Aorta (tissue), 5 donors: ENCODE measurements at regions not wholly inside any gene's neighbourhood (a gene's known extent, or its start where the extent isn't known, plus 50 kb on each side); places are given as distances from the start of the nearest gene placed in this dataset.

Experiments
- ATAC-seq: fragments of 200-7000 bp; cut with Tn5 transposase; one replicate; pipeline ENCODE4 v1.9.1; 2022; ENCODE audit warnings: moderate library complexity; ENCODE audit not compliant: low FRiP score
- DNase-seq, 2 donors: peaks; one replicate each; pipeline ENCODE4 v3.0.0-alpha.2; 2020
- H3K27ac ChIP-seq, 2 donors: one replicate each; pipeline ENCODE4 v1.5.1; 2013; ENCODE audit warnings: low read length in 2 of 2, mild to moderate bottlenecking in 2 of 2, moderate library complexity in 2 of 2, control low read depth in 1 of 2, inconsistent platforms in 1 of 2, low read depth in 1 of 2
- H3K27me3 ChIP-seq, 2 donors: one replicate each; pipeline ENCODE4 v1.6.1; 2013; ENCODE audit warnings: control low read depth in 1 of 2, low read length in 1 of 2, mild to moderate bottlenecking in 1 of 2, moderate library complexity in 1 of 2; ENCODE audit not compliant: insufficient read depth in 2 of 2, control insufficient read depth in 1 of 2
- H3K36me3 ChIP-seq, 2 donors: one replicate each; pipeline ENCODE4 v1.6.1; 2013; ENCODE audit warnings: control low read depth in 1 of 2, low read length in 1 of 2, mild to moderate bottlenecking in 1 of 2; ENCODE audit not compliant: insufficient read depth in 2 of 2, control insufficient read depth in 1 of 2
- H3K4me1 ChIP-seq, 2 donors: one replicate each; pipeline ENCODE4 v1.6.1; 2013; ENCODE audit warnings: low read length in 2 of 2, control low read depth in 1 of 2, mild to moderate bottlenecking in 1 of 2, moderate library complexity in 1 of 2; ENCODE audit not compliant: insufficient read depth in 2 of 2, control insufficient read depth in 1 of 2
- H3K4me3 ChIP-seq, 2 donors: one replicate each; pipeline ENCODE4 v1.5.1; 2013; ENCODE audit warnings: low read length in 2 of 2, control low read depth in 1 of 2, mild to moderate bottlenecking in 1 of 2
- H3K9me3 ChIP-seq: one replicate; pipeline ENCODE4 v1.6.1; 2013; ENCODE audit warnings: mild to moderate bottlenecking, low read length; ENCODE audit not compliant: control insufficient read depth
- WGBS, 2 donors: extraction: QIAGEN DNeasy Blood & Tissue Kit; methylation state at CpG; one replicate each; pipeline ENCODE4 v1.1.7; 2013; 5-methylcytosine and 5-hydroxymethylcytosine counted together
- intact Hi-C, 2 donors: fragments of 100-400 bp; cut with DNase I; formaldehyde crosslinking; loops; one replicate each; pipeline versions ENCODE4 v1.14.2 to v1.15.0; 2022
- donor health status: healthy with polysubstance abuse.
- donor health status: Bipolar disorder and iron deficiency.
- donor health status: DM: no; HTN: no; CAD: no.
- donor health status: DM: no; HTN: no; CAD: no.
- donor health status: DM: yes; HTN: yes; CAD: no.

DNA sequence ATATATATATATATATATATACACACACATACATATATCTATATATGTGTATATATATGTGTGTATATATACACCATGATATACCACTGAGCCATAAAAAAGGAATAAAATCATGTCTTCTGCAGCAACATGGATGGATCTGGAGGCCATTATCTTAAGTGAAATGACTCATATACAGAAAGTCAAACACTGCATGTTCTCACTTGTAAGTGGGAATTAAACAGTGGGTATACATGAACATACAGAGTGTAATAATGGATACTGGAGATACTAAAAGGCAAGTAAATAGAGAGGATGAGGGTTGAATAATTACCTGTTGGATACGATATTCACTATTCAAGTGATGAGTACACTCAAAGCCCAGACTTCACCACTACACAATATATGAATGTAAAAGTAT is 332.6 kb downstream of the SLITRK1 start:
- no peak for DNase-seq
- 95 to 100% methylated on average over 1 of the region's 1 CpG for WGBS, 2 donors
- intact Hi-C loops: no loop called here
- Histone ChIP-seq H3K27me3 (no peaks in the 10 kb centered on the region), H3K27ac (no peak overlapping the region), H3K4me3 (no peak overlapping the region), H3K36me3 (no peaks in the 10 kb centered on the region), H3K9me3 (no peaks in the 10 kb centered on the region), H3K4me1 (no peaks in the 10 kb centered on the region)
- no peak for ATAC-seq

DNA sequence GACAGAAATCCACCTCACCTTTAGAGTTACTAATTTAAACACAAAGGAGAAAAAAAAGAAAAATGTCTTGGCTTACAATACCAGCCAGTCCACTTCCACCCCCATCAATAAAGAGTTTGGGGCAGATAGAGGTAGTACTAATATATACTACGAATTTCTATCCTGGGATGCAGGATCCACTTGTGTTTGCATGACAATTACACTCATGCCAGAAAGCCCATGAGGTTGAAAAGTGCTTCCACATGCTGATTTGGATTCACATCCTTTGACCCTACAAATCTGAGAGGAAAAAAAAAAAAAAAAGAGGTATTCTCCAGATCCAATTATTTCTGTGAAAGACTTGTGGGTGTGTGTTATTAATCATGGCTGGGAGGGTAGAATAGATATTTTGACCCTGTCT is 335.2 kb downstream of the SLITRK1 start:
- intact Hi-C loops: no loop called here
- Histone ChIP-seq H3K4me1 (no peaks in the 10 kb centered on the region), H3K27me3 (no peaks in the 10 kb centered on the region), H3K27ac (no peak overlapping the region), H3K9me3 (no peaks in the 10 kb centered on the region), H3K4me3 (no peak overlapping the region), H3K36me3 (no peaks in the 10 kb centered on the region)
- DNase-seq (no peak), ATAC-seq (no peak)
- WGBS, 2 donors: 72 to 76% methylated on average over 1 of the region's 1 CpG

DNA sequence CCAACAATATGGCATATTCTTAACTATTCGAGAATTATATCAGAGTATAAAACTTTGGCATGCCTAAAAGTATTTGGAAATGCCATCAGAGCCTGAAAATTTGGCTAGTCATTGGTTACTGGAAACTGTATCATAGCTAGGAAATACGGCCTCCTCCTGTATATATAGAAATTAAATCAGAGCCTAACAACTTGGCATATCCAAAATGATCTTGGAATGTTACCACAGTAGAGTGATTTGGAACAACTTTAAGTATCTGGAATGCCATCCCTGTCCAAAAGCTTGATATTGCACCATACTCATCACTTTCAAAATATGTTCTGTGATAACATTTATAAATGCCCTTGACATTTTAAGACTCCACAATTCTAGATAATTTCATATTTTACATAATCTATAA is 335.8 kb downstream of the SLITRK1 start:
- Histone ChIP-seq H3K27ac (no peak overlapping the region), H3K4me3 (no peak overlapping the region), H3K4me1 (no peaks in the 10 kb centered on the region), H3K9me3 (no peaks in the 10 kb centered on the region), H3K27me3 (no peaks in the 10 kb centered on the region), H3K36me3 (no peaks in the 10 kb centered on the region)
- ATAC-seq: no peak
- DNase-seq: no peak
- 41 to 48% methylated on average over 2 of the region's 2 CpGs for WGBS, 2 donors
- intact Hi-C loops: no loop called here

DNA sequence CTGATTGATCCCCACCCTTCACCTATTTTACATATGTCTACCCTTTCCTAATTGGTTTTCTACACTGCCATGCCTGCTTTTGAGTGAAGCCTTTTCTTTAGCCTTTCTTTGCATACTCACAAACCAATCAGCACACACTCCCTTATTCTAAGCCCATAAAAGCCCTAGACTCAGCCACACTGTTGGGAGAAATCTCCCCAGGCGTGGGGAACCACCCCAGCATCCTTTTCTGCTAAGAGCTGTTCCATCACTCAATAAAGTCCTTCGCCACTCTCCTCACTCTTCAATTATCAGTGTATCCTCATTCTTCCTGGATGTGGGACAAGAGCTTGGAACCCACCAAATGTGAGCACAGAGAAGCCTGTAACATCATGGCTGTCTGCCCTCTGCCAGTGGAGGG is 343.6 kb downstream of the SLITRK1 start:
- ATAC-seq (no peak), DNase-seq (no peak)
- peaks cover 2% of the 10 kb centered on the region for H3K9me3 ChIP-seq
- no peaks in the 10 kb centered on the region for H3K4me1 ChIP-seq
- H3K4me3 ChIP-seq: no peak overlapping the region
- no peak overlapping the region for H3K27ac ChIP-seq
- intact Hi-C loops: no loop called here
- H3K36me3 ChIP-seq: no peaks in the 10 kb centered on the region
- H3K27me3 ChIP-seq: no peaks in the 10 kb centered on the region
- WGBS, 2 donors: 85 to 88% methylated on average over 2 of the region's 2 CpGs

DNA sequence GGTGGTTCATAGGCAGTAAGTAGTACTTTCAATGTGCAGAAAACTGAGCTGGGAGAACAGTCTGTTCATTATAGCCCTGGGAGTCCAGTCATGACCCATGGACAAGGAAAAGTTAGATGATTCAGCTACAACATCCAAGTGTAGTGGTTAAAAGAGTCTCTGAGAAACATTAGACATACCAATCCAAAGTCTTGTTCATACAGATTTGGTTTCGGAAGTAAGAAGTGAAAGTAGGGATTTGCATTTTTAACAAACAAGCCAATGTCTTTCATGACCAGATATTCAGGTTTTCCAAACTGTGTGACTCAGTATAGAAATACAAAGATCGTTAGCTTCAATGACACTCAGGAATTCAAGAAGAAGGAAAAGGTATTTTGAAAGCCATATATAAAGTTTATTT is 345.3 kb downstream of the SLITRK1 start:
- peaks cover 4% of the 10 kb centered on the region for H3K9me3 ChIP-seq
- ATAC-seq: no peak
- intact Hi-C loops: no loop called here

DNA sequence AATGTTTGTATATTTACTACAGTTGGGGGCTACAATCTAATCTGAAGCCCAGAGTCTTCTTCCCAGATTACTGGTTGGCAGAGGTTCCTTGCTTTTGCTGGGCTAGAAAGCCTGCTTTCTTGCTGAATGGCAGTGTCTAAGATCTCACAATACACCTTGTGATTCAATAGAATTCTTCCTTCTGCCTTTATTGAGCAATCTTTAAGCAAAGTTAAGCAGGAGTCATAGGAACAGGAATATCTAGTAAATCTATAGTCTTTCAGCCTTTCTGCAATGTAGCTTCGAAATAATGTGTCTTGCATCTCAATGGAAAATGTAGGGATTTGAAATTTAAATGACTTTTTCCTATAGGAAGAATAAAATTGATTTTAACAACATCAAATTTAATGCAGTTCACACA is 346.1 kb downstream of the SLITRK1 start:
- WGBS, 2 donors: 80 to 83% methylated on average over 1 of the region's 1 CpG
- Histone ChIP-seq H3K36me3 (no peaks in the 10 kb centered on the region), H3K4me1 (no peaks in the 10 kb centered on the region), H3K9me3 (peaks cover 4% of the 10 kb centered on the region), H3K4me3 (no peak overlapping the region), H3K27ac (no peak overlapping the region), H3K27me3 (no peaks in the 10 kb centered on the region)
- intact Hi-C loops: no loop called here
- ATAC-seq (no peak), DNase-seq (no peak)

More for the DNA sequence above, 345.3 kb downstream of the SLITRK1 start:
- H3K36me3 ChIP-seq: no peaks in the 10 kb centered on the region
- no peak for DNase-seq
- no peaks in the 10 kb centered on the region for H3K4me1 ChIP-seq
- no peak overlapping the region for H3K27ac ChIP-seq
- 89 to 93% methylated on average over 2 of the region's 2 CpGs for WGBS, 2 donors
- no peak overlapping the region for H3K4me3 ChIP-seq
- no peaks in the 10 kb centered on the region for H3K27me3 ChIP-seq

DNA sequence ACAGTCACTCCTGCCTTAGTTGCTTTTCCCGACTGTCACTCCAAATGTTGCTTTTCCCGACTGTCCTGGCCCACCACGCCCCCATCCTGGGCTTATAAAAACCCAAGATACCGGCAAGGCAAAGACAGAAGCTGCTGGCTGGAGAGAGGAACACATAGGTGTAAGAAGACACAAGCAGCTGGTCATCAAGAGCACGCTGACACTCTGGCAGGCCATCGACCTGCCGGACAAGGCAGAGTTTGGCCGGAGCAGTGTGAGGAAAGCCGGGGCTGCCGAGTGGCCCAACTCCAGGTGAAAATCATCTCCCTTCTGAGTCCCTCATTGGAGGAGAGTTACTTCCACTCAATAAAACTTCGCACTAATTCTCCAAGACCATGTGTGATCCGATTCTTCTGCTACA is 349.5 kb downstream of the SLITRK1 start:
- Histone ChIP-seq H3K4me3 (no peak overlapping the region), H3K27me3 (no peaks in the 10 kb centered on the region), H3K9me3 (peaks cover 3% of the 10 kb centered on the region), H3K27ac (no peak overlapping the region), H3K4me1 (no peaks in the 10 kb centered on the region), H3K36me3 (no peaks in the 10 kb centered on the region)
- DNase-seq (no peak), ATAC-seq (no peak)
- intact Hi-C loops: no loop called here
- 96% methylated on average over 12 of the region's 12 CpGs for WGBS, 2 donors

DNA sequence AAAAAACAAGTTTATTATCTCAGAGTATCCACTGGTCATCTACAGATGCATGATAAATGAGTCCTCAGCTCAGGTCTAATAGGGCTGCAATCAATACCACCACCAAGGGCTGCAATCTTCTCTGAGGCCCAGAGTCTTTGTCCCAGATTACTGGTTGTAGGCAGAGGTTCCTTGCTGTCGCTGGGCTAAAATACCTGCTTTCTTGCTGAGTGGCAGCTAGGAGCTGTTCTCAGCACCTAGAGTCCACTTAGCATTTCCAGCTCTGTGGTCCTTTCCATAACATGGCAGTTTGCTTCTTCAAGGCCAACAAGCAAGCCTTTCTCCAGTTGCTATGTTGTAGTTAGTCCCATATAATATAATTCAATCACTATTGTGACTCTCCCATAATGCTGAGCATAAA is 351.3 kb downstream of the SLITRK1 start:
- H3K36me3 ChIP-seq: no peaks in the 10 kb centered on the region
- no peaks in the 10 kb centered on the region for H3K27me3 ChIP-seq
- WGBS, 2 donors: 51 to 67% methylated on average over 1 of the region's 1 CpG
- H3K4me3 ChIP-seq: no peak overlapping the region
- no peaks in the 10 kb centered on the region for H3K4me1 ChIP-seq
- H3K9me3 ChIP-seq: peaks cover 3% of the 10 kb centered on the region
- intact Hi-C loops: no loop called here
- DNase-seq (no peak), ATAC-seq (no peak)
- no peak overlapping the region for H3K27ac ChIP-seq

DNA sequence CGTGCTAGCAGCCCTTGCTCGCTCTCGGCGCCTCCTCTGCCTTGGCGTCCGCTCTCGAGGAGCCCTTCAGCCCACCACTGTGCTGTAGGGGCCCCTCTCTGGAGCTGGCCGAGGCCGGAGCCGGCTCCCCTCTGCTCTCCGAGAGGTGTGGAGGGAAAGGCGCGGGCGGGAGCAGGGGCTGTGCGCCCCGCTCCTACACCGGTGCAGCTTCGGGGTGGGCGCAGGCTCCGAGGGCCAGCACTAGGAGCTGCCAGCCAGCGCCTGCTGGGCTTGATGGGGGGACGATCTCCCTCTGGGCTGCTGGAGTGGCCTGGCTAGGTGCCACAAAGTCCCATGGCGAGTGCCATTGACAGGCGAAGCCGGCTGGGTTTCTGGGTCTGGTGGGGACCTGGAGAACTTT is 365.5 kb downstream of the SLITRK1 start:
- ATAC-seq: no peak
- 96 to 97% methylated on average over 25 of the region's 25 CpGs for WGBS, 2 donors

More for the DNA sequence above, 365.5 kb downstream of the SLITRK1 start:
- Histone ChIP-seq H3K27me3 (no peaks in the 10 kb centered on the region), H3K4me1 (no peaks in the 10 kb centered on the region), H3K27ac (no peak overlapping the region), H3K9me3 (no peaks in the 10 kb centered on the region), H3K36me3 (no peaks in the 10 kb centered on the region), H3K4me3 (no peak overlapping the region)
- DNase-seq: no peak
- intact Hi-C loops: no loop called here
